IMR-90 (cell line): ENCODE measurements at regions not wholly inside any gene's neighbourhood (a gene's known extent, or its start where the extent isn't known, plus 50 kb on each side); places are given as distances from the start of the nearest gene placed in this dataset.

Experiments used
- ATAC-seq: fragments of 200-7000 bp; cut with Tn5 transposase; 2 replicates; pipeline ENCODE4 v1.9.1; 2020; ENCODE audit warnings: low read depth, mild to moderate bottlenecking, moderate library complexity
- BruUV-seq: library from RNA; stranded (reverse); fragments of 400-500 nt; replicated peaks from 2 replicates; lab custom pipeline; 2021; lab: Mats Ljungman, UMichigan
- CTCF ChIA-PET: fragments of 300-600 bp; formaldehyde crosslinking; extraction: SDS; loops from one replicate; lab custom pipeline; 2021; ENCODE audit warnings: antibody characterized with exemption; lab: Yijun Ruan, JAX
- POLR2A ChIA-PET: fragments of 300-600 bp; sonication (Branson Sonifier 250); formaldehyde crosslinking; loops from one replicate; lab custom pipeline; 2022; ENCODE audit warnings: antibody characterized with exemption; ENCODE audit not compliant: unreplicated experiment; lab: Charles Lee
- DNase-seq: peaks from one replicate; pipeline ENCODE4 v3.0.0; 2013
- H2AFZ ChIP-seq: replicated peaks from 2 replicates; pipeline ENCODE3; 2013; ENCODE audit warnings: low read length, mild to moderate bottlenecking; ENCODE audit not compliant: poor library complexity
- H2AK5ac ChIP-seq: 2 replicates; pipeline ENCODE4 v1.6.1; 2013; ENCODE audit warnings: low read depth, low read length, inconsistent platforms
- H2AK9ac ChIP-seq: replicated peaks from 2 replicates; pipeline ENCODE3; 2013; ENCODE audit warnings: mild to moderate bottlenecking, low read depth, low read length, moderate library complexity; ENCODE audit not compliant: poor library complexity
- H2BK120ac ChIP-seq: 2 replicates; pipeline ENCODE4 v1.6.1; 2013; ENCODE audit warnings: low read depth, low read length, inconsistent platforms
- H2BK15ac ChIP-seq: 3 replicates; pipeline ENCODE4 v1.6.1; 2013; ENCODE audit warnings: low read depth, low read length, inconsistent platforms
- H2BK20ac ChIP-seq: 2 replicates; pipeline ENCODE4 v1.6.1; 2013; ENCODE audit warnings: low read depth, mild to moderate bottlenecking, inconsistent platforms, low read length, moderate library complexity
- H2BK5ac ChIP-seq: 2 replicates; pipeline ENCODE4 v1.6.1; 2013; ENCODE audit warnings: mild to moderate bottlenecking, low read depth, low read length, inconsistent platforms; ENCODE audit not compliant: poor library complexity, severe bottlenecking
- H3K14ac ChIP-seq: replicated peaks from 2 replicates; pipeline ENCODE4 v1.6.1; 2013; ENCODE audit warnings: low read depth, low read length, inconsistent platforms
- H3K18ac ChIP-seq: 2 replicates; pipeline ENCODE4 v1.6.1; 2013; ENCODE audit warnings: low read depth, low read length, control low read depth
- H3K23ac ChIP-seq: 2 replicates; pipeline ENCODE4 v1.6.1; 2013; ENCODE audit warnings: low read depth, low read length, inconsistent platforms
- H3K27ac ChIP-seq: 2 replicates; pipeline ENCODE4 v1.5.1; 2013; ENCODE audit warnings: mild to moderate bottlenecking, control low read depth, low read length; ENCODE audit not compliant: insufficient read depth
- H3K27me3 ChIP-seq: 2 replicates; pipeline ENCODE4 v1.6.1; 2013; ENCODE audit warnings: low read length; ENCODE audit not compliant: control insufficient read depth, insufficient read depth
- H3K36me3 ChIP-seq: 2 replicates; pipeline ENCODE4 v1.6.1; 2013; ENCODE audit warnings: low read length, mixed read lengths; ENCODE audit not compliant: control insufficient read depth, insufficient read depth
- H3K4ac ChIP-seq: 2 replicates; pipeline ENCODE4 v1.6.1; 2013; ENCODE audit warnings: low read depth, low read length, inconsistent platforms
- H3K4me1 ChIP-seq: 2 replicates; pipeline ENCODE4 v1.6.1; 2013; ENCODE audit warnings: low read length, mixed read lengths; ENCODE audit not compliant: control insufficient read depth, insufficient read depth
- H3K4me2 ChIP-seq: 2 replicates; pipeline ENCODE4 v1.6.1; 2013; ENCODE audit warnings: low read depth, mild to moderate bottlenecking, control low read depth, low read length, moderate library complexity
- H3K4me3 ChIP-seq: 2 replicates; pipeline ENCODE4 v1.5.1; 2013; ENCODE audit warnings: low read depth, mild to moderate bottlenecking, control low read depth, low read length, moderate library complexity; ENCODE audit not compliant: insufficient read depth
- H3K56ac ChIP-seq: 2 replicates; pipeline ENCODE4 v1.6.1; 2013; ENCODE audit warnings: low read length, inconsistent platforms; ENCODE audit not compliant: insufficient read depth; ENCODE audit errors: extremely low read depth
- H3K79me1 ChIP-seq, 2 experiments: 2 replicates each; pipeline ENCODE4 v1.6.1; 2013; ENCODE audit warnings: low read length in 2 of 2, inconsistent platforms in 1 of 2, low read depth in 1 of 2
- H3K9ac ChIP-seq: 2 replicates; pipeline ENCODE4 v1.6.1; 2013; ENCODE audit warnings: low read depth, low read length, control low read depth
- H3K9me1 ChIP-seq: 2 replicates; pipeline ENCODE4 v1.6.1; 2013; ENCODE audit warnings: low read length, inconsistent platforms; ENCODE audit not compliant: insufficient read depth
- H3K9me3 ChIP-seq: 2 replicates; pipeline ENCODE4 v1.6.1; 2013; ENCODE audit warnings: low read length; ENCODE audit not compliant: control insufficient read depth, insufficient read depth
- H4K20me1 ChIP-seq: 2 replicates; pipeline ENCODE4 v1.6.1; 2013; ENCODE audit warnings: low read length, inconsistent platforms; ENCODE audit not compliant: insufficient read depth
- H4K5ac ChIP-seq: 2 replicates; pipeline ENCODE4 v1.6.1; 2013; ENCODE audit warnings: mild to moderate bottlenecking, low read depth, low read length, control low read depth
- H4K8ac ChIP-seq, 2 experiments: 2 replicates each; pipeline ENCODE4 v1.6.1; 2013; ENCODE audit warnings: low read depth in 2 of 2, low read length in 2 of 2, control low read depth in 1 of 2, inconsistent platforms in 1 of 2
- H4K91ac ChIP-seq: 2 replicates; pipeline ENCODE4 v1.6.1; 2013; ENCODE audit warnings: low read depth, low read length, inconsistent platforms; ENCODE audit not compliant: insufficient read depth
- CTCF ChIP-seq: conservative IDR thresholded peaks from 2 replicates; pipeline ENCODE4 v1.5.1; 2012; ENCODE audit warnings: mild to moderate bottlenecking, low read depth, low read length, improper control_type of control experiment
- MAZ ChIP-seq: IDR thresholded peaks from 2 replicates; pipeline ENCODE4 v1.6.1; 2012; ENCODE audit warnings: low read depth, mild to moderate bottlenecking, low read length, improper control_type of control experiment, moderate library complexity, borderline replicate concordance
- NFE2L2 ChIP-seq: fragments of 150-350 bp; IDR thresholded peaks from 2 replicates; pipeline ENCODE4 v1.6.1; 2016; ENCODE audit warnings: low read depth, mild to moderate bottlenecking, low read length
- RAD21 ChIP-seq: IDR thresholded peaks from 2 replicates; pipeline ENCODE4 v1.6.1; 2012; ENCODE audit warnings: low read length, improper control_type of control experiment
- RCOR1 ChIP-seq: IDR thresholded peaks from 2 replicates; pipeline ENCODE4 v1.6.1; 2012; ENCODE audit warnings: mild to moderate bottlenecking, low read length, improper control_type of control experiment; ENCODE audit not compliant: insufficient replicate concordance
- RFX5 ChIP-seq: IDR thresholded peaks from 2 replicates; pipeline ENCODE4 v1.8.0; 2012; ENCODE audit warnings: low read depth, mild to moderate bottlenecking, low read length, moderate library complexity
- SMC3 ChIP-seq: fragments of 150-350 bp; IDR thresholded peaks from 2 replicates; pipeline ENCODE4 v1.6.1; 2016; ENCODE audit warnings: low read depth, mild to moderate bottlenecking, antibody characterized with exemption, low read length, moderate library complexity
- USF2 ChIP-seq: fragments of 150-350 bp; IDR thresholded peaks from 2 replicates; pipeline ENCODE4 v1.6.1; 2017; ENCODE audit warnings: mild to moderate bottlenecking, antibody characterized with exemption, low read length, low read depth
- WGBS, 2 experiments: methylation state at CpG; one replicate each; pipeline versions ENCODE4 v1.1.5 to v1.1.7; 2013; ENCODE audit warnings: missing lambda C conversion rate in 2 of 2; ENCODE audit not compliant: insufficient read length in 1 of 2; ENCODE audit errors: extremely low coverage in 2 of 2; 5-methylcytosine and 5-hydroxymethylcytosine counted together
- dilution Hi-C: fragments of 300-500 bp; cut with HindIII; formaldehyde crosslinking; loops from one replicate; pipeline ENCODE4 v1.14.3; 2018; ENCODE audit warnings: low sequenced_read_pairs; ENCODE audit not compliant: unreplicated experiment
- in situ Hi-C: fragments of 300-500 bp; cut with MboI; formaldehyde crosslinking; loops from 3 replicates; pipeline ENCODE4 v1.14.3; 2019; ENCODE audit warnings: low sequenced_read_pairs, inconsistent platforms, mixed read lengths
- intact Hi-C: fragments of 100-400 bp; cut with micrococcal nuclease; formaldehyde crosslinking; loops from 2 replicates; pipeline ENCODE4 v1.10.0; 2022

GRCh38 chr2:30354150-30354549 is 92.9 kb upstream of the LCLAT1 start:
- POLR2A ChIA-PET = no interaction called here
- Histone ChIP-seq H2BK20ac (peak overlapping the region; percentile 33; the same call in 1 of the 2 replicates), H3K27ac (no peak overlapping the region), H3K18ac (peak overlapping the region; percentile 24; the same call in 1 of the 2 replicates), H3K27me3 (no peaks in the 10 kb centered on the region), H4K91ac (peak overlapping the region; percentile 8; the same call in 1 of the 2 replicates), H2AK9ac (no peak overlapping the region), H3K4me2 (no peak overlapping the region), H3K79me1 (no peaks in the 10 kb centered on the region), H3K14ac (peak overlapping the region; percentile 56; the same call in 1 of the 2 replicates), H3K9me1 (no peaks in the 10 kb centered on the region), H4K20me1 (no peaks in the 10 kb centered on the region), H3K56ac (no peak overlapping the region), H4K8ac (no peak overlapping the region), H3K4me3 (no peak overlapping the region), H4K5ac (no peak overlapping the region), H2AFZ (peak overlapping the region; percentile 3), H2BK120ac (peak overlapping the region; percentile 13; the same call in 1 of the 2 replicates), H3K9me3 (no peaks in the 10 kb centered on the region), H2AK5ac (peak overlapping the region; percentile 41), H2BK5ac (no peak overlapping the region), H3K4me1 (peaks cover 12% of the 10 kb centered on the region), H3K36me3 (no peaks in the 10 kb centered on the region), H3K9ac (no peak overlapping the region), H3K4ac (no peak overlapping the region; the same call in 1 of the 2 replicates), H3K23ac (no peak overlapping the region), H2BK15ac (0 out of 3 replicates have a peak overlapping the region, but pooled peaks have one; percentile 15)
- no peak for DNase-seq
- WGBS, 2 experiments = no CpG with 5 or more reads among the region's 2 CpGs
- intact Hi-C loops = no loop called here
- CTCF ChIA-PET = no interaction called here
- dilution Hi-C loops = no loop called here
- ATAC-seq = no peak
- in situ Hi-C loops = no loop called here
- TF ChIP-seq RFX5 (no peak), CTCF (no peak), RAD21 (no peak), MAZ (no peak), RCOR1 (no peak), NFE2L2 (no peak), USF2 (no peak), SMC3 (no peak)
- BruUV-seq = no TSS peak
